HG02981 (cell line): ENCODE measurements at regions not wholly inside any gene's neighbourhood (a gene's known extent, or its start where the extent isn't known, plus 50 kb on each side); places are given as distances from the start of the nearest gene placed in this dataset.
"Not testable (repeated sequence)": the region's sequence is repeated elsewhere in the genome, so short reads cannot be mapped to it uniquely, and the experiment has no call there.

Experiments
- ATAC-seq: cut with Tn5 transposase; IDR thresholded peaks from one replicate; pipeline ENCODE4 v1.9.1; 2021; ENCODE audit warnings: mild to moderate bottlenecking, moderate library complexity; ENCODE audit not compliant: unreplicated experiment

GRCh38 chr5:66348387-66349125 lies 204.5 kb downstream of the SREK1 start:
- ATAC-seq, result no peak

- no peak for ATAC-seq
Measured at GRCh38 chr5:66351813-66352212, 207.7 kb downstream of the SREK1 start.

- ATAC-seq, result no peak
Measured at GRCh38 chr5:66353186-66353585, 209.1 kb downstream of the SREK1 start.

GRCh38 chr5:66354422-66354821 lies 210.3 kb downstream of the SREK1 start:
- ATAC-seq, result no peak

- no peak for ATAC-seq
Measured at GRCh38 chr5:66356011-66356565, 212.0 kb downstream of the SREK1 start.

- no peak for ATAC-seq
Measured at GRCh38 chr5:66358741-66359140, 214.6 kb downstream of the SREK1 start.

- ATAC-seq, result no peak
Measured at GRCh38 chr5:66361070-66361469, 217.0 kb downstream of the SREK1 start.

GRCh38 chr5:66362046-66362445 lies 217.9 kb downstream of the SREK1 start:
- no peak for ATAC-seq

GRCh38 chr5:66362687-66363086 lies 218.6 kb downstream of the SREK1 start:
- no peak for ATAC-seq

GRCh38 chr5:66363097-66363496 lies 219.0 kb downstream of the SREK1 start:
- ATAC-seq, result no peak

GRCh38 chr5:66364186-66364585 lies 220.1 kb downstream of the SREK1 start:
- no peak for ATAC-seq

GRCh38 chr5:66365981-66366380 lies 221.9 kb downstream of the SREK1 start:
- ATAC-seq, result no peak

- no peak for ATAC-seq
Measured at GRCh38 chr5:66367814-66368541, 223.9 kb downstream of the SREK1 start.

GRCh38 chr5:66368811-66369210 lies 224.7 kb downstream of the SREK1 start:
- no peak for ATAC-seq

- ATAC-seq, result no peak
Measured at GRCh38 chr5:66377747-66378146, 218.4 kb upstream of the MAST4 start.

- no peak for ATAC-seq
Measured at GRCh38 chr5:66378407-66378806, 217.8 kb upstream of the MAST4 start.

GRCh38 chr5:66382152-66382551 lies 214.0 kb upstream of the MAST4 start:
- no peak for ATAC-seq

- not testable (repeated sequence) for ATAC-seq
Measured at GRCh38 chr5:66405145-66405544, 191.0 kb upstream of the MAST4 start.

- ATAC-seq, result no peak
Measured at GRCh38 chr5:66406761-66407336, 189.3 kb upstream of the MAST4 start.

GRCh38 chr5:66407765-66408164 lies 188.4 kb upstream of the MAST4 start:
- no peak for ATAC-seq

- no peak for ATAC-seq
Measured at GRCh38 chr5:66408576-66408975, 187.6 kb upstream of the MAST4 start.

GRCh38 chr5:66410122-66410521 lies 186.1 kb upstream of the MAST4 start:
- ATAC-seq, result no peak
